Endothelial cell of umbilical vein (primary cell): ENCODE measurements at regions not wholly inside any gene's neighbourhood (a gene's known extent, or its start where the extent isn't known, plus 50 kb on each side); places are given as distances from the start of the nearest gene placed in this dataset.

Source experiments
- BruUV-seq: library from RNA; stranded (reverse); fragments of 400-500 nt; replicated peaks from 2 replicates; lab custom pipeline; 2021; lab: Mats Ljungman, UMichigan
- CTCF ChIA-PET: fragments of 300-600, 350-600 bp; sonication (Branson Sonifier 250); formaldehyde crosslinking; loops from one replicate; lab custom pipeline; 2021; ENCODE audit warnings: antibody characterized with exemption, inconsistent platforms; lab: Charles Lee
- POLR2A ChIA-PET: fragments of 300-600, 350-600 bp; sonication (Branson Sonifier 250); formaldehyde crosslinking; loops from one replicate; lab custom pipeline; 2021; ENCODE audit warnings: antibody characterized with exemption, inconsistent platforms; lab: Charles Lee
- DNase-seq: peaks from one replicate; pipeline ENCODE4 v3.0.0-alpha.2; 2011; ENCODE audit warnings: low read depth, low spot score
- FAIRE-seq: peaks from 2 replicates; lab custom pipeline; 2011; peaks lifted over from hg19 to GRCh38; lab: Jason Lieb, UNC
- H2AFZ ChIP-seq: 2 replicates; pipeline ENCODE4 v1.6.0; 2012; ENCODE audit warnings: low read depth, low read length, control low read depth, inconsistent platforms
- H3K27ac ChIP-seq: 2 replicates; pipeline ENCODE4 v1.5.1; 2011; ENCODE audit warnings: low read depth, mild to moderate bottlenecking, control low read depth, low read length, moderate library complexity; ENCODE audit not compliant: insufficient read depth
- H3K27me3 ChIP-seq, 2 experiments: 2 replicates each; pipeline versions ENCODE4 v1.6.0 to v1.6.1; 2011; ENCODE audit warnings: low read length in 2 of 2, mixed read lengths in 1 of 2; ENCODE audit not compliant: control insufficient read depth in 2 of 2, insufficient read depth in 2 of 2
- H3K36me3 ChIP-seq, 2 experiments: 2 replicates in 1 of 2; 3 replicates in 1 of 2; pipeline ENCODE4 v1.5.1; 2011; ENCODE audit warnings: low read length in 2 of 2, mild to moderate bottlenecking in 1 of 2, moderate library complexity in 1 of 2; ENCODE audit not compliant: control insufficient read depth in 2 of 2, insufficient read depth in 2 of 2; ENCODE audit errors: extremely low read depth in 1 of 2
- H3K4me1 ChIP-seq: 3 replicates; pipeline ENCODE4 v1.5.1; 2011; ENCODE audit warnings: mild to moderate bottlenecking, low read length; ENCODE audit not compliant: control insufficient read depth, insufficient read depth; ENCODE audit errors: extremely low read depth
- H3K4me2 ChIP-seq: 2 replicates; pipeline ENCODE4 v1.6.1; 2011; ENCODE audit warnings: low read length, control low read depth, mixed read lengths; ENCODE audit not compliant: insufficient read depth
- H3K4me3 ChIP-seq, 3 experiments: fragments of 200-600 bp in 1 of 3; sonication (generic), shearing (Covaris generic) in 1 of 3; replicated peaks in 1 of 3; 2 replicates each; pipeline ENCODE4 v1.5.1; 2011 to 2016; ENCODE audit warnings: control low read depth in 3 of 3, low read length in 3 of 3, mild to moderate bottlenecking in 2 of 3, inconsistent platforms in 1 of 3, low read depth in 1 of 3, moderate library complexity in 1 of 3; ENCODE audit not compliant: insufficient read depth in 1 of 3
- H3K79me2 ChIP-seq: 2 replicates; pipeline ENCODE4 v1.6.0; 2012; ENCODE audit warnings: low read length, inconsistent platforms; ENCODE audit not compliant: control insufficient read depth, insufficient read depth
- H3K9ac ChIP-seq: replicated peaks from 2 replicates; pipeline ENCODE3; 2011; ENCODE audit warnings: low read length, control low read depth; ENCODE audit not compliant: insufficient read depth; ENCODE audit errors: extremely low read depth
- H3K9me1 ChIP-seq: replicated peaks from 3 replicates; pipeline ENCODE4 v1.6.0; 2011; ENCODE audit warnings: mild to moderate bottlenecking, low read length; ENCODE audit not compliant: control insufficient read depth, insufficient read depth; ENCODE audit errors: extremely low read depth
- H3K9me3 ChIP-seq: replicated peaks from 2 replicates; pipeline ENCODE4 v1.5.1; 2012; ENCODE audit warnings: low read length, inconsistent platforms; ENCODE audit not compliant: control insufficient read depth, insufficient read depth
- H4K20me1 ChIP-seq: replicated peaks from 2 replicates; pipeline ENCODE3; 2011; ENCODE audit warnings: mild to moderate bottlenecking, low read length; ENCODE audit not compliant: control insufficient read depth, insufficient read depth; ENCODE audit errors: extremely low read depth
- EZH2 ChIP-seq: IDR thresholded peaks from 2 replicates; pipeline ENCODE4 v1.6.1; 2012; ENCODE audit warnings: borderline replicate concordance, low read depth, mild to moderate bottlenecking, moderate library complexity, low read length, inconsistent platforms; ENCODE audit not compliant: severe bottlenecking
- FOS ChIP-seq: IDR thresholded peaks from 2 replicates; pipeline ENCODE4 v1.6.1; 2011; ENCODE audit warnings: mild to moderate bottlenecking, low read length, moderate library complexity, borderline replicate concordance; ENCODE audit not compliant: insufficient read depth
- GATA2 ChIP-seq: IDR thresholded peaks from 2 replicates; pipeline ENCODE4 v1.7.0; 2011; ENCODE audit warnings: low read depth, mild to moderate bottlenecking, moderate library complexity, mixed read lengths, low read length; ENCODE audit not compliant: insufficient read length, insufficient read depth
- JUN ChIP-seq: IDR thresholded peaks from 2 replicates; pipeline ENCODE4 v1.6.1; 2011; ENCODE audit warnings: borderline replicate concordance, low read depth; ENCODE audit not compliant: insufficient read length, insufficient read depth
- MYC ChIP-seq: IDR thresholded peaks from one replicate; pipeline ENCODE4 v1.6.1; 2011; ENCODE audit warnings: mild to moderate bottlenecking, low read depth, low read length
- POLR2A ChIP-seq: IDR thresholded peaks from 2 replicates; pipeline ENCODE4 v1.6.1; 2012; ENCODE audit warnings: low read depth, mild to moderate bottlenecking, control low read depth, low read length
- POLR2AphosphoS5 ChIP-seq: IDR thresholded peaks from 2 replicates; pipeline ENCODE4 v1.6.1; 2012; ENCODE audit warnings: low read depth, mild to moderate bottlenecking, control low read depth, low read length, moderate library complexity; ENCODE audit not compliant: insufficient read depth
- dilution Hi-C: fragments of 300-500 bp; cut with MboI; formaldehyde crosslinking; loops from one replicate; pipeline ENCODE4 v1.15.0; 2019; ENCODE audit warnings: low sequenced_read_pairs; ENCODE audit not compliant: extremely low pct_ligation_motif_present
- intact Hi-C: fragments of 100-400 bp; cut with micrococcal nuclease; formaldehyde crosslinking; loops from one replicate; pipeline ENCODE4 v1.10.0; 2022
- TF ChIP-seq, protein P1 (sequence below): IDR thresholded peaks from 2 replicates; pipeline ENCODE4 v1.6.1; 2011; ENCODE audit not compliant: insufficient read depth, insufficient read length
- TF ChIP-seq, protein P2 (sequence below), 2 donors: IDR thresholded peaks; 1 replicate in 1 of 2; 2 replicates in 1 of 2; pipeline ENCODE4 v1.5.1; 2011; ENCODE audit warnings: low read length in 2 of 2, mild to moderate bottlenecking in 2 of 2, moderate library complexity in 2 of 2, control low read depth in 1 of 2, inconsistent platforms in 1 of 2, low read depth in 1 of 2; ENCODE audit not compliant: insufficient read depth in 1 of 2; ENCODE audit errors: extremely low read depth in 1 of 2

DNA sequence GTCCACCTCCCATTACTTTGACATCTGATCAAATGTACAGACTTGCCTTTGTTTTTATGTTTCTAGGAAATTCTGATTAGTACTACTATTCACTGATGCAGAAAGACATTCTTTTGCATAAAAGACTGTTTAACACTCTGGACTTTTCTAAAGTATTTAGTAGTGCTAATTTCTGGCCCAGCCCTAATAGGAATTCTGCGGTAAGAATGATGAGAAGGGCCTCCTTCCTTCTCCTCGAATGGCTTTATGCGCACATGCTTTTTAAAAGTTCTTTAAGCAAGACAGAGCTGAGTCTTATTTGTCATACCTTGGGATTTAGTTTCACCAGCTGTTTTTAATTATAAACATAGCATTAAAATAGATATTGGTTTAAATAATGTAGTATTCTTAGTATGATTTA is 192.3 kb upstream of the RBMS3 start:
- Histone ChIP-seq H3K36me3 (no peaks in the 10 kb centered on the region), H3K27me3 (no peaks in the 10 kb centered on the region), H3K9me1 (no peaks in the 10 kb centered on the region), H3K79me2 (no peaks in the 10 kb centered on the region), H2AFZ (no peak overlapping the region), H3K9me3 (no peaks in the 10 kb centered on the region), H3K27ac (no peak overlapping the region), H3K4me3 (no peak overlapping the region), H3K4me2 (no peak overlapping the region), H4K20me1 (no peaks in the 10 kb centered on the region), H3K4me1 (peaks cover 16% of the 10 kb centered on the region), H3K9ac (no peak overlapping the region)
- no peak for TF ChIP-seq JUN
- TF ChIP-seq, protein P1, sequence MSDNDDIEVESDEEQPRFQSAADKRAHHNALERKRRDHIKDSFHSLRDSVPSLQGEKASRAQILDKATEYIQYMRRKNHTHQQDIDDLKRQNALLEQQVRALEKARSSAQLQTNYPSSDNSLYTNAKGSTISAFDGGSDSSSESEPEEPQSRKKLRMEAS, result no peak
- no peak for TF ChIP-seq POLR2A
- TF ChIP-seq, protein P2, sequence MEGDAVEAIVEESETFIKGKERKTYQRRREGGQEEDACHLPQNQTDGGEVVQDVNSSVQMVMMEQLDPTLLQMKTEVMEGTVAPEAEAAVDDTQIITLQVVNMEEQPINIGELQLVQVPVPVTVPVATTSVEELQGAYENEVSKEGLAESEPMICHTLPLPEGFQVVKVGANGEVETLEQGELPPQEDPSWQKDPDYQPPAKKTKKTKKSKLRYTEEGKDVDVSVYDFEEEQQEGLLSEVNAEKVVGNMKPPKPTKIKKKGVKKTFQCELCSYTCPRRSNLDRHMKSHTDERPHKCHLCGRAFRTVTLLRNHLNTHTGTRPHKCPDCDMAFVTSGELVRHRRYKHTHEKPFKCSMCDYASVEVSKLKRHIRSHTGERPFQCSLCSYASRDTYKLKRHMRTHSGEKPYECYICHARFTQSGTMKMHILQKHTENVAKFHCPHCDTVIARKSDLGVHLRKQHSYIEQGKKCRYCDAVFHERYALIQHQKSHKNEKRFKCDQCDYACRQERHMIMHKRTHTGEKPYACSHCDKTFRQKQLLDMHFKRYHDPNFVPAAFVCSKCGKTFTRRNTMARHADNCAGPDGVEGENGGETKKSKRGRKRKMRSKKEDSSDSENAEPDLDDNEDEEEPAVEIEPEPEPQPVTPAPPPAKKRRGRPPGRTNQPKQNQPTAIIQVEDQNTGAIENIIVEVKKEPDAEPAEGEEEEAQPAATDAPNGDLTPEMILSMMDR (IDR thresholded peaks at IDR 0.05; ENCODE audit: extremely low read depth in 1 of 2, insufficient read depth in 1 of 2, low read depth in 1 of 2, low read length in 2 of 2), result no peak
- no peak for TF ChIP-seq EZH2
- TF ChIP-seq FOS, result no peak
- TF ChIP-seq POLR2AphosphoS5, result no peak
- TF ChIP-seq MYC, result no peak
- TF ChIP-seq GATA2, result no peak
- BruUV-seq, result no TSS peak
- DNase-seq, result no peak
- CTCF ChIA-PET, result no interaction called here
- POLR2A ChIA-PET, result no interaction called here
- FAIRE-seq, result no peak
- intact Hi-C loops (no loop called here), dilution Hi-C loops (no loop called here)
